Keratinocyte (primary cell): ENCODE measurements at regions not wholly inside any gene's neighbourhood (a gene's known extent, or its start where the extent isn't known, plus 50 kb on each side); places are given as distances from the start of the nearest gene placed in this dataset.

Experiments used
- DNase-seq: peaks from one replicate; pipeline ENCODE4 v3.0.0-alpha.2; 2011; ENCODE audit warnings: low read depth, missing footprints, low spot score
- FAIRE-seq: peaks from 2 replicates; lab custom pipeline; 2011; peaks lifted over from hg19 to GRCh38; lab: Jason Lieb, UNC
- H2AFZ ChIP-seq: 2 replicates; pipeline ENCODE4 v1.6.0; 2012; ENCODE audit warnings: low read length, control low read depth, inconsistent platforms; ENCODE audit not compliant: control insufficient read depth
- H3K27ac ChIP-seq: 2 replicates; pipeline ENCODE4 v1.5.1; 2011; ENCODE audit warnings: low read length; ENCODE audit not compliant: control insufficient read depth, insufficient read depth
- H3K27me3 ChIP-seq: 3 replicates; pipeline ENCODE4 v1.6.0; 2011; ENCODE audit warnings: low read length; ENCODE audit not compliant: control insufficient read depth, insufficient read depth; ENCODE audit errors: extremely low read depth
- H3K36me3 ChIP-seq, 2 experiments: 2 replicates in 1 of 2; 3 replicates in 1 of 2; pipeline ENCODE4 v1.5.1; 2011; ENCODE audit warnings: low read length in 2 of 2, mild to moderate bottlenecking in 1 of 2; ENCODE audit not compliant: control insufficient read depth in 2 of 2, insufficient read depth in 2 of 2; ENCODE audit errors: extremely low read depth in 1 of 2
- H3K4me1 ChIP-seq: 3 replicates; pipeline ENCODE4 v1.5.1; 2011; ENCODE audit warnings: low read length; ENCODE audit not compliant: control insufficient read depth, insufficient read depth; ENCODE audit errors: extremely low read depth
- H3K4me2 ChIP-seq: 3 replicates; pipeline ENCODE4 v1.6.0; 2011; ENCODE audit warnings: low read depth, low read length; ENCODE audit not compliant: control insufficient read depth, insufficient read depth; ENCODE audit errors: extremely low read depth
- H3K4me3 ChIP-seq, 3 experiments: fragments of 200-600 bp in 1 of 3; sonication (generic) in 1 of 3; 2 replicates in 2 of 3; 3 replicates in 1 of 3; pipeline ENCODE4 v1.5.1; 2011 to 2016; ENCODE audit warnings: low read length in 3 of 3, mild to moderate bottlenecking in 3 of 3, control low read depth in 2 of 3, inconsistent platforms in 1 of 3, low read depth in 1 of 3, mixed read lengths in 1 of 3, mixed run types in 1 of 3, moderate library complexity in 1 of 3; ENCODE audit not compliant: control insufficient read depth in 2 of 3, insufficient read depth in 2 of 3; ENCODE audit errors: extremely low read depth in 1 of 3
- H3K79me2 ChIP-seq: 2 replicates; pipeline ENCODE4 v1.6.0; 2012; ENCODE audit warnings: low read length; ENCODE audit not compliant: control insufficient read depth, insufficient read depth
- H3K9ac ChIP-seq: 3 replicates; pipeline ENCODE4 v1.6.0; 2011; ENCODE audit warnings: low read length; ENCODE audit not compliant: control insufficient read depth, insufficient read depth; ENCODE audit errors: extremely low read depth
- H3K9me1 ChIP-seq: 3 replicates; pipeline ENCODE4 v1.6.0; 2011; ENCODE audit warnings: low read length; ENCODE audit not compliant: control insufficient read depth, insufficient read depth; ENCODE audit errors: extremely low read depth
- H3K9me3 ChIP-seq: 2 replicates; pipeline ENCODE4 v1.5.1; 2012; ENCODE audit warnings: low read depth, low read length; ENCODE audit not compliant: control insufficient read depth
- H4K20me1 ChIP-seq: 3 replicates; pipeline ENCODE4 v1.6.0; 2011; ENCODE audit warnings: low read length; ENCODE audit not compliant: control insufficient read depth, insufficient read depth; ENCODE audit errors: extremely low read depth
- CTCF ChIP-seq, 3 experiments: IDR thresholded peaks in 1 of 3; conservative IDR thresholded peaks in 1 of 3; optimal IDR thresholded peaks in 1 of 3; 2 replicates in 2 of 3; 3 replicates in 1 of 3; pipeline versions ENCODE3 to v1.5.1; 2011; ENCODE audit warnings: low read length in 3 of 3, mild to moderate bottlenecking in 3 of 3, moderate library complexity in 2 of 3, control low read depth in 1 of 3, inconsistent platforms in 1 of 3; ENCODE audit not compliant: insufficient read depth in 2 of 3; ENCODE audit errors: extremely low read depth in 1 of 3
- EZH2 ChIP-seq: IDR thresholded peaks from one replicate; pipeline ENCODE4 v1.6.1; 2012; ENCODE audit warnings: inconsistent platforms, mild to moderate bottlenecking, low read length, moderate library complexity
- dilution Hi-C: fragments of 300-500 bp; cut with MboI; formaldehyde crosslinking; loops from one replicate; pipeline ENCODE4 v1.7.0; 2020; ENCODE audit warnings: low sequenced_read_pairs; ENCODE audit not compliant: extremely low pct_ligation_motif_present

- Histone ChIP-seq H3K79me2 (no peaks in the 10 kb centered on the region), H3K27ac (no peak overlapping the region), H3K4me2 (no peak overlapping the region), H3K9me3 (peaks cover 8% of the 10 kb centered on the region), H3K9me1 (no peaks in the 10 kb centered on the region), H4K20me1 (no peaks in the 10 kb centered on the region), H3K36me3 (no peaks in the 10 kb centered on the region), H3K27me3 (no peaks in the 10 kb centered on the region), H2AFZ (no peak overlapping the region), H3K9ac (no peak overlapping the region), H3K4me1 (no peaks in the 10 kb centered on the region), H3K4me3 (no peak overlapping the region)
- DNase-seq: no peak
- TF ChIP-seq EZH2: no peak
- no peak for FAIRE-seq
- dilution Hi-C loops: no loop called here
These were observed 182.9 kb downstream of the NPHP4 start for GRCh38 chr1:5809207-5809788.

- TF ChIP-seq EZH2: no peak
- TF ChIP-seq CTCF (optimal IDR thresholded peaks at IDR 0.05 in 1 of 3, IDR thresholded peaks at IDR 0.05 in 1 of 3, conservative IDR thresholded peaks at IDR 0.05 in 1 of 3; ENCODE audit: extremely low read depth in 1 of 3, insufficient read depth in 2 of 3, low read length in 3 of 3): no peak
- no peak overlapping the region for H3K4me2 ChIP-seq
- dilution Hi-C loops: no loop called here
- no peaks in the 10 kb centered on the region for H3K4me1 ChIP-seq
- no peak overlapping the region for H2AFZ ChIP-seq
- DNase-seq (no peak), FAIRE-seq (no peak)
- H3K9me1 ChIP-seq: no peaks in the 10 kb centered on the region
- H3K79me2 ChIP-seq: no peaks in the 10 kb centered on the region
- no peak overlapping the region for H3K27ac ChIP-seq
- H3K9ac ChIP-seq: no peak overlapping the region
- no peak overlapping the region for H3K4me3 ChIP-seq
- H3K36me3 ChIP-seq: no peaks in the 10 kb centered on the region
- H4K20me1 ChIP-seq: no peaks in the 10 kb centered on the region
- H3K27me3 ChIP-seq: no peaks in the 10 kb centered on the region
- H3K9me3 ChIP-seq: peaks cover under 1% of the 10 kb centered on the region
These were observed 188.4 kb downstream of the NPHP4 start for GRCh38 chr1:5803851-5804250.

- H4K20me1 ChIP-seq: no peaks in the 10 kb centered on the region
- H3K4me1 ChIP-seq: no peaks in the 10 kb centered on the region
- no peak overlapping the region for H2AFZ ChIP-seq
- H3K4me3 ChIP-seq: no peak overlapping the region
- TF ChIP-seq CTCF (optimal IDR thresholded peaks at IDR 0.05 in 1 of 3, IDR thresholded peaks at IDR 0.05 in 1 of 3, conservative IDR thresholded peaks at IDR 0.05 in 1 of 3; ENCODE audit: extremely low read depth in 1 of 3, insufficient read depth in 2 of 3, low read length in 3 of 3): no peak
- TF ChIP-seq EZH2: no peak
- no peaks in the 10 kb centered on the region for H3K27me3 ChIP-seq
- H3K4me2 ChIP-seq: no peak overlapping the region
- DNase-seq (no peak), FAIRE-seq (no peak)
- dilution Hi-C loops: no loop called here
- no peaks in the 10 kb centered on the region for H3K36me3 ChIP-seq
- no peaks in the 10 kb centered on the region for H3K9me3 ChIP-seq
- H3K27ac ChIP-seq: no peak overlapping the region
- H3K9ac ChIP-seq: no peak overlapping the region
- H3K9me1 ChIP-seq: no peaks in the 10 kb centered on the region
- no peaks in the 10 kb centered on the region for H3K79me2 ChIP-seq
These were observed 189.6 kb downstream of the NPHP4 start for GRCh38 chr1:5802606-5803005.
